C1 segment of cervical spinal cord (tissue), 14 donors: ENCODE measurements at regions not wholly inside any gene's neighbourhood (a gene's known extent, or its start where the extent isn't known, plus 50 kb on each side); places are given as distances from the start of the nearest gene placed in this dataset.
"Not testable (repeated sequence)": the region's sequence is repeated elsewhere in the genome, so short reads cannot be mapped to it uniquely, and the experiment has no call there.

Experiments
- DNase-seq, 14 donors: peaks; one replicate each; lab custom pipeline; 2025; lab: John Stamatoyannopoulos, UW

DNA sequence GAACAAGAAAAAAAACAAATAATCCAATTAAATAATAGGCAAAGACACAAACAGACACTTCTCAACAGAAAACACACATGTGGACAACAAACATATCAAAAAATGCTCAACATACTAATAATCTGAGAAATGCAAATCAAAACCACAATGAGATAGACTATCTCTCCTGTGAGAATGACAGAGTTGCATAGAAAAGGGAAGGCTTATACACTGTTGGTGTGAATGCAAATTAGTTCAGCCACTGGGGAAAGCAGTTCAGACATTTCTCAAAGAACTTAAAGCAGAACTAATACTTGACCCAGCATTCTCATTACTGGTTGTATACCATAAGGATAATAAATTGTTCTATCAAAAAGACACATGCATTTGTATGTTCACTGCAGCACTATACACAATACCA, 637.8 kb upstream of the LUZP2 start:
- DNase-seq, result no peak

DNA sequence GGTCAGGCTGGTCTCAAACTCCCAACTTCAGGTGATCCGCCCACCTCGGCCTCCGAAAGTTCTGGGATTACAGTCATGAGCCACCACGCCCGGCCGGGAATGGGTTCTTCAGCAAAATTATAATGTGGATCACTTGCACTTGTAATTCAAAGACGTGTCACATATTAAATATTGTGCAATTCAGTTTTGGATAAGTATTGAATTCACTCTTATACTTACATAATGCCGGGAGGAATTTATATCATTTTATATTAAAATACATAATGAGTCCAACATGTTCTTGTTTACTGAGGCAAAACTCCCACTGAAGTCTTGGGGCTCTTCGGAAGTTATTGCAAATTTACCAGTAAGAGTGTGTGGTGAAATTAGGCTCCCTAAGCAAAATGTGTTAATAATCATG, 635.2 kb upstream of the LUZP2 start:
- no peak for DNase-seq

DNA sequence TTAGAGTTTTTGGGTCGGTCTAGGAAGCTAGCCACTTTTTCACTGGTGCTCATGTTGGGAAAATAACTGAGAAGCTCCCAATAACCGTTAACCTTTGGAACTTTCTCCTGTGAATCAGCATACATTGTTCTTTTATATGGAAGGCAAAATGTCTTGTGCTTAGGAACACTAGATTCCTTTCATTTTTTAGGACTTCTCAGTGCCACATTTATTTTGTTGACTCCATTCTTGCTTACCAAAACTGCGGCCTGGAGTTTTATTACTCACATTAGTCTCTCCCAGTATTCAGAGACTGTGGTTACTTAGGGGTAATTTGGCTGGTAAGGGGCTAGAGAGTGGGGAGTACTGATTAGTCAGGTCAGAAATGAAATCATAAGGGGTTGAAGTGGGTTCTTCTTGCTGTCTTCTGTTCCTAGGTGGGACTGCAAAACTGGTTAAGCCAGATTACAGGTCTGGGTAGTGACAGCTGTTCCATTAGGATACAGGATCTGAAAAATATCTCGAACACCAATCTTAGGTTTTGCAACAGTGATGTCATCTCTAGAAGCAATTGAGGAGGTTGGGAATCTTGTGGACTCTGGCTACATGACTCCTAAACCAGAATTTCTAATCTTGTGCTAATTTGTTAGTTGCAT, 631.4 kb upstream of the LUZP2 start:
- DNase-seq, result no peak

DNA sequence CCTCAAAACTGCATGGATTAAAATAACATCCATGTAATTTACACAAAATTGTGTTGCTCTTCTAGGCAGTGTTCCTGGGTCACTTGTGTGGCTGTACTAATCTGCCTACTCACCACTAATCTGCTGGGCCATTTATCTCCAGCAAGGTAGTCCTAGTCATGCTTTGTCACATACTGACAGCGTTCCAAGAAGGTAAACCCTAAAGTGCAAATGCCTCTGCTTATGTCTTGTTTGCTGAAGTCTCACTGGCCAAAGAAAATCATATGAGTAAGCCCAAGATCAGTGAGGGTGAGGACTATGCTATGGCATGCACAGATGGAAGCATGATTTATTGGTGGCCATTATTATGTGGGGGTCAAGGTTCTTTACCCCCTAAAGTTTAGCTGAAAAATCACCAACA, 630.2 kb upstream of the LUZP2 start:
- no peak for DNase-seq

DNA sequence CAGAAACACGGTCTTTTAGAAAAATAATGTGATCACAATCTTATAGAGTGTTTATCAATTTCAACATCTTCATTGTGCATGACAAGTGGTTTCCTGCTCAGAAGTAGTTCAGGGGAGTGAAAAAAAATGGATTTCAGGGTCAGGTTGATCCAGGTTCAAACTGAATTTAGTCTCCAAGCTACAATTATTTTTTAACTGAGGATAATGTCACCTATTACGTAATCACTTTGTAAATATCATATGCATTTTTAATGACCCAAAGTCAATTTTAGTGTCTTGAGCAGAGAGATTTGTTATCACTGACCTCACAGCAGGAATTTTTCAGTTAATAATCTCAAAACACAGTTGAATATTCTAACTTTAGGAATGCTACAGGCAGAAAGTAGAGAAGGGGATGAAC, 627.2 kb upstream of the LUZP2 start:
- DNase-seq, result no peak

DNA sequence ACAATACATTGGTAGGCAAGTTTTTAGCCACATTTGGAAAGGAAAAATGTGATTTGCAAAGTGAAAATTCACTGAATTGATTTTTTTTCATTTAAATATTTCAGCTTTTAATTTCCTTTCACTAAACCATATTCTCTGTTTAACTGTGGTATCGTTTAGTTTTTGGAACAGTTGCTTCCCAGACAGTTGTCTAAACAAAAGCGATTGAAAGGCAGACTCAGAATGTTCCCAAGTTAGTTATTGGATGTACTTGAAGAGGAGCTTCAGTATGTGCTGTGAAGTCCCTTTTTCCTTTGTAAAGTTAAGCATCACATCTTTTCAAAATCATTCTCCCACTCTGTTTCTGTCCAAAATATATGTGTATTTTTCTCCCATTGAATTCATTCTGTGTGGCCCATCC, 623.4 kb upstream of the LUZP2 start:
- no peak for DNase-seq

DNA sequence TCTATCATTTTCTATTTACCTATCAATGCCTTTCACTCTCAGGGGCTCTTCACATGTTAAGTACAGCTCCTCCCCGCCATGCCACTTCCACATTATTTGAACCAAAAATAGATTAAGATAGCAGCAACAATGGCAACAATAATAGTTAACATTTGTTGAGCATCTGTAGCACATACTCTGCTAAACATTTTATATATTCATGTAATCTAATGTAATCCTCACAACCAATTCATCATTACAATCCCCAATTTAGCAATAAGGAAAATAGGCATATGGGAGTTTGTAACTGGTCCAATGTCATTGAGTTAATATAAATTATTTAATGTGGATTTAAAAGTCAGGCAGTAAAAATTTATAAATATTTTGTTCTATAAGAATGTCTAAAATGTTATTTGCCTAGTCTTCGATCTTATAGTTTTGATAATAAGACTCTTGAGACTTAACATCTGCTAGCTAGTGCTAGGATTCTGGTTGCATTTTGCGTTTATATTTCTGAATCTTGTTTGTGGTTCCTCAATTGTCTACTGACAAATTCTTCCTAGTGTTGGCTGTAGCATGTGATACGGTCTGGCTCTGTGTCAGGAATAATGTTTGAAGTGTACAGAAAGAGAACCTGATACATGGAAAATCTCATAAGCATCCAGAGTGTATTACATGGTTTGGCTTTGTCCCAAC, 621.5 kb upstream of the LUZP2 start:
- DNase-seq, result no peak

DNA sequence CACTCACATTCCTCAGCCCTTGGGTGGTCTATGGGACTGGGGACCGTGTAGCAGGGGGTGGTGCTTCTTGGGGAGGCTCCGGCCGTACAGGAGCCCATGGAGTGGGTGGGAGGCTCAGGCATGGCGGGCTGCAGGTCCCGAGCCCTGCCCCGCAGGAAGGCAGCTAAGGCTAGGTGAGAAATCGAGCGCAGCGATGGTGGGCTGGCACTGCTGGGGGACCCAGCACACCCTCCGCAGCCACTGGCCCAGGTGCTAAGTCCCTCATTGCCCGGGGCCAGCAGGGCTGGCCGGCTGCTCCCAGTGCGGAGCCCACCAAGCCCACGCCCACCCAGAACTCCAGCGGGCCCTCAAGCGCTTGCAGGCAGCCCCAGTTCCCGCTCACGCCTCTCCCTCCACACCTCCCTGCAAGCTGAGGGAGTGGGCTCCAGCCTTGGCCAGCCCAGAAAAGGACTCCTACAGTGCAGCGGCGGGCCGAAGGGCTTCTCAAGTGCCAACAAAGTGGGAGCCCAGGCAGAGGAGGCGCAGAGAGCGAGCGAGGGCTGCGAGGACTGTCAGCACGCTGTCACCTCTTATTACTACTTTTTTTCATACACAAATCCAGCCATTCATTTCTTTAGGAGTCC, 613.3 kb upstream of the LUZP2 start:
- not testable (repeated sequence) for DNase-seq

DNA sequence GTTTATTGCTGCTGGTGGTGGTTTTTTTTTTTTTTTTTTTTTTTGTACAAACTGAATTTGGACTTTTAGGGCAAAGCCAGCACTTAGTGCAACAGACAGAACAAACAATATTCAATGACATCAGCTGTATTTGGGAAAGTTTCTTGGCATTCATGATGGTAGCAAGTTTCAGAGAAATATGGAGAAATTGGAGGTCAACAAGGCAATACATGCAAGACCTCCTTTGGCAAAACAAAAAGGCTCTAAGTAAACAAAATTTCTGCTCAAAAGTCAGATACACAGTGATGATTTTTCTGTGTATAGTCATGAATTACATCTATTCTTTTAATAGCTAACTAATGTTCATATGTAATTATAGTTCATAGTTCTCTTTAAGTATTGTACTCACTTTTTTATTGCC, 612.5 kb upstream of the LUZP2 start:
- no peak for DNase-seq

DNA sequence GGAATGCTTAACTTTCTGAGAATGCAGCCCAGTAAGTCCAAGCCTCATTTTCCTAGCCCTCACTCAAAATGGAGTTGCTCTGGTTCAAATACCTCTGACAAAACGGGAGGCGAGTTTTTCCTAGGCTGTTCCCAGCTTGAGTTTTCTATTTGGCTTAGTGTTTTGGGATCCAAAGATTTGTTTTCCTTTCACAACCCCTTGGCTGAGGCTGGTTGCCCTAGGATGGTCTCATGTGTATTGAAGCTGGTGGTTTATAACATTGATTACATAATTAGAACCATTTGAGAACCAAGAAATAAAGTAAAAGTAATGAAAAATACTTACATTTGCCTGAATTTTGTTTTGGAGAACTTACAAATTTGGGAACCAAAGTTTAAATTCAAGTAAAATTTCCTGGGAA, 611.1 kb upstream of the LUZP2 start:
- DNase-seq, result no peak

DNA sequence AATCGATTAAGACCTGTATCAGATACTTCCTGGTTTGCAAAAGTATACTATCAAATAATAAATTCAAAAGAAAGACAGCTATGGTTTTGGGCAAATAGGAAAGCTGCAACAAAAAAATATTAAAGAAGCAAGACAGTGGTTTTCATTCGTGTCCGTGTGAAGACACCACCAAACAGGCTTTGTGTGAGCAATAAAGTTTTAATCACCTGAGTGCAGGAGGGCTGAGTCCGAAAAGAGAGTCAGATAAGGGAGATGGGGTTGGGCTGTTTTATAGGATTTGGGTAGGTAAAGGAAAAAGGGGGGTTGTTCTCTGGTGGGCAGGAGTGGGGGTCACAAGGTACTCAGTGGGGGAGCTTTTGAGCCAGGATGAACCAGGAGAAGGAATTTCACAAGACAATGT, 609.7 kb upstream of the LUZP2 start:
- not testable (repeated sequence) for DNase-seq

DNA sequence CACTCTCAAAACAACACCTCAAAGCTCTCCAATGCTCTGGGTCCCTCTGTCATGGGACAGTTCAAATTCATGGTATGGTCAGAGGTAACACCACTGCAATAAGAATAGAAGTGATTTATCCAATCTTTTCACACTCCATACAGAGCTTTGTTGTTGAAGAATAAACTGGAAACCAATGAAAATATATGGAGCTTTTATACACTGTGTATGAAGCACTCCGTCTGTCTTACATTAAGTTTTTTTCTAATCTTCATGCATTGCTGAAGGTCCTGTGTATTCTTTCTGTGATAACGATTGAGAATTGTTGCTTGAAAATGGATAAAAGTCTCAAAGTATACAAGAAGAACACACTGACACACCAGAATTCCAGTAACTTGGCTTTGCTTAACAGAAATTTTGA, 603.7 kb upstream of the LUZP2 start:
- no peak for DNase-seq

DNA sequence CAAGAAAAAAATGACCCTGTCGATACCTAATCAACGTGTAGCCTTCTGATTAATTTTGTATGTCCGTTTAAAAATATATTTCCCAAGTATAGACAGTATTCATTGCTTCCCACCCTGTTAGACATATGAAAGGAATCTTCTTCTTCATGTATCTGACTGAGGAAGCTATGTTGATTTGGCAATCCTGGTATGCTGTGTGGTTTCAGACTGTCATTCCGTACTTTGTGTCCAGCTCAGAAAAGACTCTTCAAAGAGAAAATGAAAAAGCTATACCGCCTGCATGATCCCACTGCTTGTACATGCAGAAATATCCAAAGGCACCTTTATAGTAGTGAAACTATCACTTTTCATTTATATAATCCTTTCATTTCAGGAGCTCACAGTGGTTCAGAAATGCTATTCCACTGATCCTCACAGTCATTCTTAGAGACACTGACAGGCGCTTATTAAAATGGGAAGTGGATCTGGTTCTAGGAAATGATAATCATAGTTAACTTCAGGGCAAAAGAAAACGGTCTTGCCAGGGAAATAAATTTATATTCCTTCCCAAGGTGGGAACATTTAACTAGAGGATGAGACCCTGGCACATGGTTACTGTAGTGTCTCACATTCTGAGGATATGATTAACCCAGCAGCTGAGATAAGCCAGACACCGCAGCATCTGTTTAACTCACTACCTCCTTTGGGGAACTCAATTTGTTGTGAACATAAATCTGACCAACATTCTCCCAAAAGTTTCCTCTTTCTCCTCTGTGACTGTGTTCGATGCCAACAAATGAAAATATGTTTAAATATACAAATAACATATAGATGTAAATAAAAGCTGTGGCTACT, 599.2 kb upstream of the LUZP2 start:
- no peak for DNase-seq

DNA sequence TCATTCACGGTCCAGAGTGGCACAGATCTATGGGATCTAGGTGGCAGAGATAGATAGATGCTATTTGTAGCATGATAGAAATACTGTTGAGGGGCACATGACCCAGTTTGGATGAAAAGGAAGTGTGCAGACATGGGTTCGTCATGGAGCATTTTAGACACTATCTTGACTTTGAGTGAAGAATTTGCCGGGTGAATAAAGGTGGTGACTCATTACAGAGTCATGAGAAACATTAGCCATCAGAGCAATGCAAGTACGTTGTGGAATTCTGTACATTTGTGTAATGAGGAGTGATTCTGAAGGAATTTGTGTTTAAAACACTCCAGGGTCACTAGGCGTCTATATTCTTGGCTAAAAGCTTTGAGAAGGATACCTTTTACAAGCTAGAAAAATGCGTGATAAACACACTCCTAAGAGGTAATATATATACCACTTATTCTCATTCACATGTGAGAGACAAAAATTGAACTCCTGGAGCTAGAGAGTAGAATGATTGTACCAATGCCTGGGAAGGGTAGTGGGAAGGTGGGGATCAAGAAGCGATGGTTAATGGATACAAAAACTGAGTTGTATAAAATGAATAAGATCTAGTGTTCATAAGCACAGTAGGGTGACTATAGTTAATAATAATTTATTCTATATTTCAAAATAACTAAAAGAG, 593.7 kb upstream of the LUZP2 start:
- DNase-seq, result no peak

DNA sequence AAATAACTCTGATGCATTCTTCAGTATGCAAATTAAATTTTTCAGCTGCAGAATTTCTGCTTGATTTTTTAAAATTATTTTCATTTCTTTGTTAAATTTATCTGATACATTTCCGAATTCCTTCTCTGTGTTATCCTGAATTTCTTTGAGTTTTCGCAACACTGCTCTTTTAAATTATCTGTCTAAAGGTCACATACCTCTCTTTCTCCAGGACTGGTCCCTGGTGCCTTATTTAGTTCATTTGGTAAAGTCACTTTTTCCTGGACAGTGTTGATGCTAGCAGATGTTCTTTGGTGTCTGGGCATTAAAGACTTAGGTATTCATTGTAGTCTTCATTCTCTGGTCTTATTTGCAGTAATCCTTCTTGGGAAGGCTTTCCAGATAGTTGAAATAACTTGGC, 577.4 kb upstream of the LUZP2 start:
- no peak for DNase-seq

DNA sequence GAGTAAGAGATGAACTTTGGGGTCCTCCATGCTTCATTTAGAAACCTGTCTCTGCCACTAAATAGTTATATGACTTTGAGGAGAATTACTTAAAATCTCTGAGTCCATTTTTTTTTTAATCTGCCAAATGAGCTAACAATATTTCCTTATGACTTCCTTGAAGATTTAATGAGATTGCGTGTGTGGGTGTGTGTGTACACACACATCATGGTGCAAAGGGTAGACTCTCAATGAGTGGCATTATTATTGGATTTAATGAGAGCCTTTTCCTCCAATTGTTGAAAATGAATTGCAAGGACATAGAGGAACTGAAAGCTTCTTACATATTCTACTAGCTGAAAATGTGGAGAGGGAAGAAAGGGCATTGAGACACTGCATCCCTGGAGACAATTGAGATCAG, 573.5 kb upstream of the LUZP2 start:
- DNase-seq, result no peak

DNA sequence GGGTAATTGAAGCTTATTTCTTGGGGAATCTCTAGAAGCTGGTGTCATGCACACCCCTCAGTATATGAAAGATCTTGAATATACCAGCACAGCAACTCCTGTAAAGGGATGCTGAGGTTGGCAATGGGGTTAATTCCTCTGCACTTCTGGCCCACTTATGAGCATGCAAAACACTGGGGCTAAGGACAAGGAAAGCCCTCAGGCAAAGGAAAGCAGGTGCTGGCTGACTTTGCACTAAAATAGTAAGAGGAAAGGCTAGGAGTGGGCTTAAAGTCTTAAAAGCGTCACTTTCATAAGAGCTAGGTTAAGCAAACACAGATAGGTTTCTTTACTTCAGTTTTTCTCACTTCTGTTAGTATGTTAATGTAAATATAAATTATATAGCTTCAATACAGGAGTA, 572.6 kb upstream of the LUZP2 start:
- no peak for DNase-seq

DNA sequence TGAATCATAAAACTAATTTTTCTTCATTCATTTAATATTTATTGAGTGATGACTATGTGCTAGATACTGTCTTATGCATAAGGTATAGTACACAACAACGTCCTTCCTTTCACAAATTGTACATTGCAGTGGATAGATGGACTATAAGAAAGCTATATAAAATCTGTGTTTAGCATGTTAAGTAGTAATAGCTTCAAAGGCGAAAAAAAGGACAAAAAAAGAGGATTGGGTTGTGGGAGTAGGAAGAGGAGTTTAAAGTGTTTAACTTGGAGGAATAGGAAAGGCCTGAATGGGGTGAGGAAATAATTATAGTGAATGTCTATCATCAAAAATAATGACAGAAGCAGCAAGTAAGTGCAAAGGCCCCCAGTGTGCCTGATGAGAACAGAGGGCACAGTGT, 565.4 kb upstream of the LUZP2 start:
- DNase-seq, result no peak

DNA sequence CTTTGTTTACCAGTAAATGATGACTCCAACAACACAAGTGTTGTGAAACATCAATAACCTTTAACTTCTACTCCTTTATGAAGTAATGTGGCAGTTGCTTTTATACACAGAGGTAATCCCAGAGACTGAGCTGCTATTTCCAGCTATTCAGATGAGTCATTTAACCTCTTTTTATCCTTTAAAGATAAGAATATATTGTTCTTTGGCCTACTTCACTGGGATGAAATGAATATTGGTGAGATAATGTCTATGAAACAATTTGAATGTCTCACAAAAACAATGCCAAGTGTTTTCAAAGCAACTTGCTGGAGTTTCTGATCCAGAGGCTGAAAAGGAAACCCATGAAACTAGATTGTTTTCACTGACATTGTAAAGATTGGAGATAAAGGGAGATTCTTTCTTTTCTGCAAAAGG, 564.4 kb upstream of the LUZP2 start:
- no peak for DNase-seq

DNA sequence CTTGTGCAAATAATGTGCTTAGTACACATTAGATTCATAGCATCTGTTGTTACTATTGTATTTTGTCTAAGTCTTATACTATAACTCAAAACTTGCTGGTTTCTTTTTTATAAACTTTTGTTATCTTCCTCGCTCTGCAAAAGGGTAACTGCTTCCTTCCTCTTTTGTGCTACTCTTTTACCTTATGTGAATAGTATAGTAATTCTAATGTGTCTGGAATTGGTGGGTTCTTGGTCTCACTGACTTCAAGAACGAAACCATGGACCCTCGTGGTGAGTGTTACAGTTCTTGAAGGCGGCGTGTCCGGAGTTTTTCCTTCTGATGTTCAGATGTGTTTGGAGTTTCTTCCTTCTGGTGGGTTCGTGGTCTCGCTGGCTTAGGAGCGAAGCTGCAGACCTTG, 563.1 kb upstream of the LUZP2 start:
- DNase-seq, result no peak

DNA sequence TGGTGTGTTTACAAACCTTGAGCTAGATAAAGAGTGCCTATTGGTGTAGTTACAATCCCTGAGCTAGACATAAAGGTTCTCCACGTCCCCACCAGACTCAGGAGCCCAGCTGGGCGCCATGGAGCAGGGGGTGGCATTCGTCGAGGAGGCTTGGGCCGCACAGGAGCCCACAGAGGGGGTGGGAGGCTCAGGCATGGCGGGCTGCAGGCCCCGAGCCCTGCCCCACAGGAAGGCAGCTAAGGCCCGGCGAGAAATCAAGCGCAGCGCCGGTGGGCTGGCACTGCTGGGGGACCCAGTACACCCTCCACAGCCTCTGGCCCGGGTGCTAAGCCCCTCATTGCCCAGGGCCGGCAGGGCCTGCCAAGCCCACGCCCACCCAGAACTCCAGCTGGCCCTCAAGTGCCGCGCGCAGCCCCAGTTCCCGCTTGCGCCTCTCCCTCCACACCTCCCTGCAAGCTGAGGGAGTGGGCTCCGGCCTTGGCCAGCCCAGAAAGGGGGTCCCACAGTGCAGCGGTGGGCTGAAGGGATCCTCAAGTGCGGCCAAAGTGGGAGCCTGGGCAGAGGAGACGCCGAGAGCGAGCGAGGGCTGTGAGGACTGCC, 562.1 kb upstream of the LUZP2 start:
- not testable (repeated sequence) for DNase-seq
